Stimulated activated naive CD8-positive, alpha-beta T cell treated with anti-CD3 and anti-CD28 coated beads, Interleukin-15, Interleukin-2, amounts not matched to agents 100 U/mL and 50 U/mL, for 24 hours (primary cell): ENCODE measurements at regions not wholly inside any gene's neighbourhood (a gene's known extent, or its start where the extent isn't known, plus 50 kb on each side); places are given as distances from the start of the nearest gene placed in this dataset.
"Not testable (repeated sequence)": the region's sequence is repeated elsewhere in the genome, so short reads cannot be mapped to it uniquely, and the experiment has no call there.

Source experiments
- ATAC-seq: fragments of 150-1000 bp; cut with Tn5 transposase; one replicate; pipeline ENCODE4 v1.10.0; 2021
- DNase-seq: peaks from one replicate; pipeline ENCODE4 v3.0.0; 2021

DNA sequence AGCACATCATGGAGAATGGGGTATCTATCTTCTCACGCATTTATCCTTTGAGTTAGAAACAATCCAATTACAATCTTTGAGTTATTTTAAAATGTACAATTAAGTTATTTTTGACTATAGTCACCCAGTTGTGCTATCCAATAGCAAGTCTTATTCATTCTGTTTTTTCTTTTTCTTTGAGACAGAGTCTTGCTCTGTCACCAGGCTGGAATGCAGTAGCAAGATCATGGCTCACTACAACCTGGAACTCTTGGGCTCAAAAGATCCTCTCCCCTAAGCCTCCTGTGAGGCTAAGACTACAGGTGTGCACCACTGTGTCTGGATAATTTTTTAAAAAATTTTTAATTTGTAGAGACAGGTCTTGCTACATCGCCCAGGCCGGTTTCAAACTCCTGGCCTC lies 201.5 kb upstream of the ZNF217 start:
- ATAC-seq (no peak), DNase-seq (no peak)

DNA sequence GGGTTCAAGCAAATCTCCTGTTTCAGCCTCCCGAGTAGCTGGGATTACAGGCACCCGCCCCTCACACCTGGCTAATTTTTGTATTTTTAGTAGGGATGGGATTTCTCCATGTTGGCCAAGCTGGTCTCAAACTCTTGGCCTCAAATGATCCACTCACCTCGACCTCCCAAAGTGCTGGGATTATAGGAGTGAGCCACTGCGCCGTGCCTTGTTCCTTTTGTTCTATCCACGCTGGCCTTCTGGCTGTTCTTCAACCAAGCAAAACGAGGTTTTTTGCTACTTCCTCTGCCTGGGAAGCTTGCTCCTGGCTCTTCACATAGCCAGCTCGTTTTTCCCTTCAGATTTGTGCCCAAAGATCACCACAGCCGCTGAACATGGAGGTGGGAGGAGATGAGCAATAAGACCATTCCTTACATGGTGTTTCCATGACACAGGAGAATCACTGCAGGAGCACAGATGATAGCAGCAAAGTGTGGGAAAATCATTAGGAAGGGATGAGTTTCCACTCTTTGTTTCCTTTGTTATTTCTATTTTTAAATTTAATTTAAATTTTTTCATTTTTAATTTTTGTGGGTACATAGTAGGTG lies 201.0 kb upstream of the ZNF217 start:
- no peak for ATAC-seq
- DNase-seq: no peak

DNA sequence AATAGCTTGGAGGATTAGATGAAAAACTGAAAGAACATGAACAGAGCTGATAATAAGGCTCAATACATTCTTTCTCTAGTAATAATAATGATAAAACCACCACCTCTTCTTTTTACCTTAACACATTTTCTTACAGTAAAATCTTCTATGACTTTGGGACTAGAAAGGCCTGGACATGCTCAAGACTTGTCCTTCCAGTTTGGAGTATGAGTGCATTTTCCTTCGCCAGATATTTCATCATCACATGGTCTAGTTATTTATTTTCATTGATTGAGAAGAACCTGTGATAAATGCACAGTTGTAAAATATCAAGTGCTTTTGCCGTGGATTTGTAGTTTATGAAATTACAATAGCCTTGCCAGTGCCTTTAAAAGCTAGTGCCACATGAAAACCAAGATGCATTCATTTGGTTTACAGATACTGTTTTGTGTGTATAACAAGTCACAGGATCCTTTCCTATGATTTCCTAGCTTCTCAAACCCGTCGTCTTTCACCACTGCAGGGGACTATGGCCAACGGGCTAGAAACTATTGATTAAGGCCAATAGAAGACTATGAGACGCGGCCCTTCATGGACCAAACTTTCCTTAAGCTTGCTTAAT lies 200.2 kb upstream of the ZNF217 start:
- no peak for ATAC-seq
- no peak for DNase-seq

DNA sequence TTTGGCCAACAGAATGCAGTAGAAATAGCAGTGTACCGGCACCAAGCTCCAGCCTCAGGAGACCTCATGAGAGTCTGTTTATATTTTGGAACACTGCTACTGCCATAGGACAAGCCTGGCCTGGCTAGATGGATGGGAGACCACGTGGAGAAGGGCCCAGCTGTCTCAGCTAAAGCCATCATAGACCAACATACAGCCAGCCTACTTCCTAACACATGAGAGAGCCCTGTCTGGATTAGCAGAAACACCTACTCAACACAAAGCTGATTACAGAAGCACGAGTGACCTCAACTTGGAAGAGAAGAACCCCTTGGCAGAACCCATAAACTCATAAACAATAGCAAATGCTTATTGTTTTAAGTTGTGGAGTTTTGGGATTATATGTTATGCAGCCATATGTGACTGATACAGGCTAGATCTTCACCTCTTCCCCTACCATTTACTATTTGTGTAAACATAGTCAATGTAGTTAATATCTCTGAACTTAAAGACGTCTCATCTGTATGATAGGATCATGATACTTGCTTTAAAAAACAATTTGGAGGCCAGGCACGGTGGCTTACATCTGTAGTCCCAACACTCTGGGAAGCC lies 199.4 kb upstream of the ZNF217 start:
- DNase-seq: no peak

DNA sequence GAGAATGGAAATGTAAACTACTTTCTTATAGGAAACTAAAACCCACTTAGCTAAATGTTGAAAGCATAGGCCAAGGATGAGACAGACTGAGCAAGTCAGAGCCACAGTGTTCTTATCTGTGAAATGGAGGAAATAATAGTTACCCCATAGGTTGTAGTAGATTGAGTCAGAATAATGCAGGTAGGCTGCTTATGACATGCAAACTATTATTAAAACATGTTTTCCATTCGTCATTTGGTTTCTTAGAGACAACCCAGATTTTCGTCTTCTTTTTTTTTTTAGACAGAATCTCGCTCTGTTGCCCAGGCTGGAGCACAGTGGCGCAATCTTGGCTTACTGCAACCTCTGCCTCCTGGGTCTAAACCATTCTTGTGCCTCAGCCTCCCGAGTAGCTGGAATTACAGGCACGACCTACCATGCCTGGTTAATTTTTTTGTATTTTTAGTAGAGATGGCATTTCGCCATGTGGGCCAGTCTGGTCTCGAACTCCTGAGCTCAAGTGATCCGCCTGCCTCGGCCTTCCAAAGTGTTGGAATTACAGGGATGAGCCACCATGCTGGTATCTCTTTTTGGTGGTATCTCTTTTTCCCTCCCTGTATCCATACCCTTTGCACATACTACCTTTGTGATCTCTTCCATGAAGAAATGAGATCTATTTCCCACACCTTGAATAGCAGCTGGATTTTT lies 196.5 kb upstream of the ZNF217 start:
- ATAC-seq (peak; percentile 80), DNase-seq (no peak)

More for the DNA sequence above, 199.4 kb upstream of the ZNF217 start:
- ATAC-seq: no peak

DNA sequence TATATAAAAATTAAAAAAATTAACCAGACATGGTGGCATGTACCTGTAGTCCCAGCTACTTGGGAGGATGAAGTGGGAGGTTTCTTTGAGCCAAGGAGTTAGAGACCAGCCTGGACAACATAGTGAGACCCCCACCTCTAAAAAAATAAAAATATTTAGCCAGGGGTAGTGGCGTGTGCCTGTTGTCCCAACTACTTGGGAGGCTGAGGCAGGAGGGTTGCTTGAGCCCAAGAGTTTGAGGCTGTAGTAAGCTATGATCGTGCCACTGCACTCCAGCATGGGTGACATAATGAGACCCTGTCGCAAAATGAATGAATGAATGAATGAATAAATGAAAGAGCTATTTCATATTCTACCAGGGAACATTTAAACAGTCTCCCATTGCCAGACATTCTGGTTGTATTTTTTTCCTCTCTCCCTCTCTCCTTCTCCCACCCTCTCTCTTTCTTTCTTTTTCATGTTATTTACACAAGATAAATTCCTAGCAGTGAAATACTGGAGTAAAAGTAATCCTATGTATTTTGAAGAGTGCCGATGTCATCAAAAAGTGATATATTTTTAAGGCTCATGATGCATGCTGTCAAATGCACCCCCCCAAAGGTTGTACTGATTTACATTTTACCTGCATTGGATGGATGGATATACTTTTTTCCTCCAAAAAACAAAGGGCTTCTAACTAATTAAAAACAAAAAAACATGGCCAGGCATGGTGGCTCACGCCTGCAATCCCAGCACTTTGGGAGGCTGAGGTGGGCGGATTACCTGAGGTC lies 194.8 kb upstream of the ZNF217 start:
- ATAC-seq (no peak), DNase-seq (no peak)

DNA sequence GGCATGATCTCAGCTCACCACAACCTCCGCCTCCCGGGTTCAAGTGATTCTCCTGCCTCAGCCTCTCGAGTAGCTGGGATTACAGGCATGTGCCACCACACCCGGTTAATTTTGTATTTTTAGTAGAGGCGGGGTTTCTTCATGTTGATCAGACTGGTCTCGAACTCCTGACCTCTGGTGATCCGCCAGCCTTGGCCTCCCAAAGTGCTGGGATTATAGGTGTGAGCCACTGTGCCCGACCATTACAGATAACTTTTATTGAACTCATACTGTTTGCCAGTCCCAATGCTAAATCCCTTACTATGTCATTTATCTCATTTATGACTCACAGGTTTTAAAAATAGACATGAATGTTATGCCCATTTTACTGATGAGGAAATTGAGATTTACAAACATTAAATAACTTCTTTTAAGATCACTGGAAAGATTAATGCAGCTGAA lies 193.9 kb upstream of the ZNF217 start:
- not testable (repeated sequence) for ATAC-seq, DNase-seq

DNA sequence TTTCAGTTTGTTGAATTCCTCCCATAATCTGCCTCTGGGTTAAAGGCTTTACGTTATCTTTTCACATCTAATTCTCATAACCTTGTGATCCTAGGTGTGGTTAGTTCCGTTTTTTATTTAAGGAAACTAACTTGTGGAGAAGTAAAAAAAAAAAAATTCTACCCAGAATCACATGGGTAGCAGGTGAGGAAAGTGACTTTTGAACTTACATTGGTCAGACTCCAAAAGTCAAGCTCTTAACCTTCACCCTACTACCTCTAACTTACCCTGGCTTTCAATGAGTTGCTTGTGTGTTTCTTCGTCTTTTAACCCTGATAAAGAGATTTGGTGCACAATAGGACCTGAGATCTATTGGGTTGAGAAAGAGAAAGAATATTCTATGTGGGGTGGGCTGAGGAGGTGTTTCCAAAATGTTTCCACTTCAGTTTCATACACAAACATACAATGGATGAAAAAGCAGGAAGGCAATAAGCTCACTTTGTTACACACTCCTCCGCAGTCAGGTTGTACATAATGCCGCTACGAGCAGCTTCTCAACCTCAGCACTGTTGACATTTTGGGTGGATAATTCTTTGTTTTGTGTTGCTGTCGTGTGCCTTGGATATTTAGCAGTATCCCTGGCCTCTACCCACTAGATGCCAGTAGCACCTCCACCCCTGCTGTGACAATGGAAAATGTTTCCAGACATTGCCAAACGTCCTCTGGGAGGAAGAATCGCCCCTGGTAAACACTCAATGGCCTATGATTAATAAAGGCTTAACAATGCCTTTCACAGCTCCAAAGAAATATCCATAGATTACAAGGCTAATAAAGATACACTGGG lies 193.0 kb upstream of the ZNF217 start:
- DNase-seq (no peak), ATAC-seq (no peak)

DNA sequence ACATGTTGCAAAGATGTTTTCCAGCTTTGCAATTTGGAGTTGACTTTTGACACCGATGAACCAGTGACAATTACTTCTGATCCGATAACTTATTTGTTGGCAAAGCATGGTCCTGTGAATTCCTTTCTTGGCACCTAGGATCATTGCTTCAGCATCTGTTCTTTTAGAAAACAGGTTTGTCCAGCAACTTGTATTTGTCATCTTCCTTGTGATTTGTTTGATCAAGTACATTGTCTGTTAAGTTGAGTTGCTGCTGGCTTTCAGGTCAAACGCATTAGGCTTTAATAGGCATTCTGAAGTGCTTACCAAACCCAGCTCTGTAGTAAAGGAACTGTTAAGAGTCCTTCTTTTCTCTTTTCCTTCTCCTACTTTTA lies 192.4 kb upstream of the ZNF217 start:
- DNase-seq (no peak), ATAC-seq (no peak)

DNA sequence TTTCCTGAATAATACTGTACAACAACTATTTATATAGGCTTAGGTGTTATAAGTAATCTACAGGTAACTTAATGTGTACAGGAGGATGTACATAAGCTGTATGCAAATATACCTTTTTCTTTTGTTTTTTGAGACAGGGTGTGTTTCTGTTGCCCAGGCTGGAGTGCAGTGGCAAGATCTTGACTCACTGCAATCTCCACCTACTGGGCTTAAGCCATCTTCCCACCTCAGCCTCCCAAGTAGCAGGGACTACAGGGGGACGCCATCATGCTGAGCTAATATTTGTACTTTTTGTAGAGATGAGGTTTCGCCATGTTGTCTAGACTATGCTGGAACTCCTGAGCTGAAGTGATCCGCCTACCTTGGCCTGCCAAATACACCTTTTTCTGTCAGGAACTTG lies 191.7 kb upstream of the ZNF217 start:
- ATAC-seq (no peak), DNase-seq (no peak)

DNA sequence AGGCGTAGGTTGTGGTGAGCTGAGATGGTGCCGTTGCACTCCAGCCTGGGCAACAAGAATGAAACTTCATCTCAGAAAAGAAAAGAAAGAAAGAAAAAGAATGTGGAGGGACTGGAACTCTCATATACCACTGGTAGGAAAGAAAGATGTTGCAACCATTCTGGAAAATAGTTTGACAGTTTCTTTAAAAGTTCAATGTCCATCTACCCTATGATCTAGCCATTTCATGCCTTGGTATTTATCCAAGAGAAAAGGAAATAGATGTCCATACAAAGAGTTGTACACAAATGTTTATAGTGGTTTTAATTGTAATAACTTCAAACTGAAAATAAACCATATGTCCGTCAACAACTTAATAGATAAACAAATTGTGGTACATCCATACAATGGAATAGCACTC lies 190.1 kb upstream of the ZNF217 start:
- ATAC-seq (no peak), DNase-seq (no peak)

DNA sequence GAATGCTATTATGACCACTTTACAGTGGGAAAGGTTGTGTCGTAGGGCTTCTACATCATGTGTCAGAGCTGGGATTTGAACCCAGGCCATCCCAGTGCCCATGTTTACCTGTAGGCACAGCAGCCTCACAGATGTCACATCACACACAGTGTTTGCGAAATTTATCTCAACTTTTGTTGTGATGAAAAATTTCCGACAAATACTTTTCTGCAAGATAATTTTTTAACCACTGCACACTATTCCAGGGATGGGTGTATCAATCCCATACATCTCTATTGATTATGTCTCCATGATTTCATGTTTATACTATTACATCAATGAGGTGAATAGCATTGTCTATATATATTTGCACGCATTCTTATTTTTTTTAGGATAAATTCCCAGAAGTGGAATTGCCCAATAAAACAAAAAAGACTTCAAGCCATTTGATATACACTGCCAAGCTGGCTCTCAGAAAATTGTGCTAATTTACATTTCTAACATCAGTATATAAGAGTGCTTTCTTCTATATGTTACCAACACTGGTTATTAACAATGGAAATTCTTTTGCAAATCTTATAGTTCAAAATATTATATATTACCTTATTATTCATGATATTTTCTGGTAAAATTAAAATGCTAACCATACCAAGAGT lies 189.1 kb upstream of the ZNF217 start:
- ATAC-seq: no peak

DNA sequence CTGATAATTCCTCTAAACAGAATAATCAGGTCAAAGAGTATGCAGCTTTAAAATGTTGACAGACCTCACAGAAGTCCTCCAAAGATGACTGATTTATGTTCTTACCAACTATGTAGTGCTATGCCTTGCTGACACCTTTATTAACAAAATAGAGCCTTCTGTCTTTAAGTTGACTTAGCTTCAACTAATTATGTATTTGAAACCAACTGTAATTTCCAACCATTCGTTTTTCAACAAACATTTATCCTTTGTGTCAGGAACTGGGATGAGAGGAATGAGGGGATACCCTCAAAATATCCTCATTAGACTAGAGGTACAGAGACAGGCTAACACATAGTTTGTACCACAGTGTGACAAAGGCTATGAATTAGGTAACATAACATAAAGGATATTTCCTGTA lies 186.2 kb upstream of the ZNF217 start:
- DNase-seq: no peak
- ATAC-seq: no peak

More for the DNA sequence above, 189.1 kb upstream of the ZNF217 start:
- no peak for DNase-seq

DNA sequence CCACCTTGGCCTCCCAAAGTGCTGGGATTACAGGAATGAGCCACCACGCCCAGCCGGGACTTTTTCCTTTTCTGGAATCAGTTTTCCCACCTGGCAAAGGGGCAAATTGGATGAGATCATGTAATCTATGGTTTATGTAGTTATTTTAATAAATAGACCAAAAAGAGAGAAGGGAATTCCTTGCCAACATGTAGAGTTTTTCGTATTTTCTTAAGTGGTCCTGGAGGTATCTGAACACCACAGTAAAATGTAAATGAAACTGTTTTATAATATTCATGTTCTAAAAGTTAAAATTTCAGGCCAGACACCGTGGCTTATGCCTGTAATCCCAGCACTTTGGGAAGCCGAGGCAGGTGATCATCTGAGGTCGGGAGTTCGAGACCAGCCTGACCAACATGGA lies 185.1 kb upstream of the ZNF217 start:
- DNase-seq: no peak
- ATAC-seq: no peak

DNA sequence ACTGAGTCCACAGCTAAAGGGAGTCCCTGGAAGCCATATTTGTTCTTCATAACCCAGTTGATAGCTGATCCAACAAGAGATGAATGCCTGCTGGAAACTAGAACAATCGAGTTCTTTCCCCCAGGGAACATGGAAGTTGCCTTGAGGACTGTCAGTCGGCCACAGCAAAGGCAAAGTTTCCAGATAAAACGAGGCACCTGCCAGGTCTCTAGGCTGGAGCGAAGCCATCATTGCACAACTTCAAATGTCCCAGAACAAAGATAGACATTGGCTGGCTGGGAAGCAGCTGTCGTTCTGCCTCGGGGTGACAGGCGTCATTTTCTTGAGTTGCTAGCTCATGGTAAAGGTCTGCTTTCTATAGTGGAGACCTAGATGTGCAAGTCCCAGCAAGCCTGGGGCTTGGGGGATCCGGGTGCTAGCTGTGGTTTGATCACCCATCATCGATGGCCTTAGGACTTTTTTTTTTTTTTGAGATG lies 184.4 kb upstream of the ZNF217 start:
- ATAC-seq (no peak), DNase-seq (no peak)

DNA sequence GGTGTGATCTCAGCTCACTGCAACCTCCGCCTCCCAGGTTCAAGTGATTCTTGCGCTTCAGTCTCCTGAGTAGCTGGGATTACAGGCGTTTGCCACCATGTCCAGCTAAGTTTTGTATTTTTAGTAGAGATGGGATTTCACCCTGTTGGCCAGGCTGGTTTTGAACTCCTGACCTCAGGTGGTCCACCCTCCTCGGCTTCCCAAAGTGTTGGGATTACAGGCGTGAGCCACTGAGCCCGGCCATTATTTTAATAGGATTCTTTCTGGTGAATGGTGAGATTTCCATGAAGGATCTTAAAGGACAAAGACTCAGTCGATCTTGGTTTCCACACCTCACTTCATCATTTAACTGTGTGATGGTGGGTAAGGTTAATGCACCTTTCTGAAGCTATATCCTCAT lies 183.8 kb upstream of the ZNF217 start:
- not testable (repeated sequence) for ATAC-seq, DNase-seq

DNA sequence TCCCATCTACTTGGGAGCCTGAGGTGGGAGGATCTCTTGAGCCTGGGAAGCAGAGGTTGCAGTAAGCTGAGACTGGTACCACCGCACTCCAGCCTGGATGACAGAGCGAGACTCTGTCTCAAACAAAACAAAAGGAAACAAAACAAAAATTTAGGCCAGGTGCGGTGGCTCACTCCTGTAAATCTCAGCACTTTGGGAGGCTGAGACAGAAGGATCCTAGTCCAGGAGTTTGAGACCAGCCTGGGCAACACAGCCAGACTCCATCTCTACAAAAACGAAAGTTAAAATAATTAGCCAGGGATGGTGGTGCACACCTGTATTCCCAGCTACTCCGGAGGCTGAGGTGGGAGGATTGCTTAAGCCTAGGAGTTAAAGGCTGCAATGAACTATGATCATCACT lies 183.2 kb upstream of the ZNF217 start:
- no peak for DNase-seq
- no peak for ATAC-seq

DNA sequence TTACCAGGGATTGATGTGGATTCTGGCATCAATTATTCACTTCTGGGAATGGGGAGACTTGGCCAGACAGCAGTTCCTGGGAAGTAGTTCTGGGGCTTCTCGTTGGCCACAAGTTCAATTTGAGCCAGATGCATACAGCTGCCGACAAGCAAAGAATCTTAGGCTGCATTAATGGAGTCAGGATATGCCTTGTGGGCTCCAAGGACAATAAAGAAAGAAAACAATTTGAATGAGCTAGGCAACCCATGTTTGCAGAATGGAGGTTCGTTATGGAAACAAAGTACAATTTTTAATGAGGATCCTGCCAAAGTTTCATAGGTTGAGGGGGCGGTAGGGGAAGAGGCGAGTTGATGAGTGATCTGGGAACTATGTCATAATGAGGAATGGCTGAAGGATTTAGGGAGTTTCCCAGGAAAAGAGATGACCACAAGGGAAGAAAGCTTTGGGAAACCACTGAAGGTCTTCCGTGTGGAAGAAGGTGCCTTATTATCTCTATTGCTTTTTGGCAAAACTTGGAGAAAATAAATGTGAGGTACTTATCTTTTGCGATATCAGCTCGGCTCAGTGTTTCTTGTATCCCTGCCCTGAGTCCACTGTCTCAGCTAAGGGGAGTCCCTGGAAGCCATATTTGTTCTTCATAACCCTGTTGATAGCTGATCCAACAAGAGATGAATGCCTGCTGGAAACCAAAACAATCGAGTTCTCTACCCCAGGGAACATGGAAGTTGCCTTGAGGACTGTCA lies 181.0 kb upstream of the ZNF217 start:
- DNase-seq (no peak), ATAC-seq (no peak)

DNA sequence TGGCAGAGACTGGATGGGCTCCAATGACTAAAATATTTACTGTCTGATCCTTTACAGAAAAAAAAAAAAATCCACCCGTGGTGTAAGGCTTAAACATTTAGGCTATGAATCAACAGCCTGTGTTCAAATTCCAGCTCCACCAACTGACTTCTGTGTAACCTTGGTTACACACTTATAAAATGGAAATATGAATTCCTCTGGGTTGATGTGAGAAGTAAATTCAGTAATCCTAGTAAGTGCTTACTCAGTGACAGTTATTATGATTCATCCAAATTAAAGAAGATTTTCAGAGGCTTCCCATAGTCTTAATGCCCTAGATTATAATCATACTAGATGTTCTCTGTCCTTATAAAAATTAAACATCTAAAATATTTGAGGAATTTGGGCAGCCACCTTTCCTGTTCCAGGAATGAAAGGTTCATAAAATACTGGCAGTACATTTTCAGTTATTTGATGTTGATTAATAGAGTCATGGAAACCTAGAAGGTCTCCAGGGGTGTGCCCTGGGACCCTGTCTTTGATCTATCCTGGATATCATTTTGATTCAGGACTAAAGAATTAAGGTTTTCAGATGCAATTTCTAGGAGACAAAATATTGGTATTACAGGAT lies 180.3 kb upstream of the ZNF217 start:
- no peak for DNase-seq
- ATAC-seq: peak; percentile 78
